Retinal pigment epithelial cell (primary cell): ENCODE measurements at regions not wholly inside any gene's neighbourhood (a gene's known extent, or its start where the extent isn't known, plus 50 kb on each side); places are given as distances from the start of the nearest gene placed in this dataset.

Source experiments
- DNase-seq: peaks from one replicate; pipeline ENCODE4 v3.0.0-alpha.2; 2010; ENCODE audit warnings: low read depth
- H3K4me3 ChIP-seq: 2 replicates; pipeline ENCODE4 v1.5.1; 2011; ENCODE audit warnings: mild to moderate bottlenecking, low read length, control low read depth, moderate library complexity
- CTCF ChIP-seq: conservative IDR thresholded peaks from 2 replicates; pipeline ENCODE4 v1.5.1; 2011; ENCODE audit warnings: low read depth, low read length, control low read depth, inconsistent platforms

- no peak for TF ChIP-seq CTCF
- DNase-seq, result no peak
- H3K4me3 ChIP-seq, result no peak overlapping the region
Measured at GRCh38 chr1:59110271-59110670, 186.6 kb upstream of the FGGY start.

- no peak for DNase-seq
Measured at GRCh38 chr1:59113876-59114457, 182.9 kb upstream of the FGGY start.

GRCh38 chr1:59115865-59116264, 181.0 kb upstream of the FGGY start:
- TF ChIP-seq CTCF, result no peak
- no peak overlapping the region for H3K4me3 ChIP-seq
- no peak for DNase-seq

More at GRCh38 chr1:59113876-59114457, 182.9 kb upstream of the FGGY start:
- no peak overlapping the region for H3K4me3 ChIP-seq
- TF ChIP-seq CTCF, result no peak

GRCh38 chr1:59116920-59117542, 179.9 kb upstream of the FGGY start:
- no peak for TF ChIP-seq CTCF
- no peak for DNase-seq

GRCh38 chr1:59122527-59122926, 174.4 kb upstream of the FGGY start:
- TF ChIP-seq CTCF, result no peak
- no peak for DNase-seq
- H3K4me3 ChIP-seq, result no peak overlapping the region

More at GRCh38 chr1:59116920-59117542, 179.9 kb upstream of the FGGY start:
- H3K4me3 ChIP-seq, result no peak overlapping the region

GRCh38 chr1:59123081-59123681, 173.7 kb upstream of the FGGY start:
- no peak for TF ChIP-seq CTCF
- DNase-seq, result no peak
- H3K4me3 ChIP-seq, result no peak overlapping the region

- no peak overlapping the region for H3K4me3 ChIP-seq
- DNase-seq, result no peak
- no peak for TF ChIP-seq CTCF
Measured at GRCh38 chr1:59124166-59124565, 172.7 kb upstream of the FGGY start.
